Stimulated activated memory B cell treated with anti-CD40 and anti-IgM and Interleukin-4, amounts not matched to agents 10 μg/mL and 1 μg/mL and 100 μg/mL, for 72 hours (primary cell): ENCODE measurements at regions not wholly inside any gene's neighbourhood (a gene's known extent, or its start where the extent isn't known, plus 50 kb on each side); places are given as distances from the start of the nearest gene placed in this dataset.

Source experiments
- ATAC-seq: fragments of 150-1000 bp; cut with Tn5 transposase; 2 replicates; pipeline ENCODE4 v1.10.0; 2021
- H3K27ac Mint-ChIP-seq: one replicate; pipeline ENCODE4 v1.8.0; 2022; ENCODE audit warnings: mild to moderate bottlenecking, mixed read lengths
- H3K27me3 Mint-ChIP-seq: one replicate; pipeline ENCODE4 v1.8.0; 2022; ENCODE audit warnings: mixed read lengths
- H3K36me3 Mint-ChIP-seq: one replicate; pipeline ENCODE4 v1.8.0; 2022; ENCODE audit warnings: mixed read lengths
- H3K4me1 Mint-ChIP-seq: one replicate; pipeline ENCODE4 v1.8.0; 2022; ENCODE audit warnings: mixed read lengths
- H3K4me3 Mint-ChIP-seq: one replicate; pipeline ENCODE4 v1.8.0; 2022; ENCODE audit warnings: mild to moderate bottlenecking, moderate library complexity, mixed read lengths
- H3K9me3 Mint-ChIP-seq: one replicate; pipeline ENCODE4 v1.8.0; 2022; ENCODE audit warnings: mixed read lengths

GRCh38 chr20:19090332-19090731 lies 122.1 kb upstream of the SLC24A3 start:
- H3K4me1 Mint-ChIP-seq = no peaks in the 10 kb centered on the region
- H3K36me3 Mint-ChIP-seq = no peaks in the 10 kb centered on the region
- no peak overlapping the region for H3K27ac Mint-ChIP-seq
- H3K9me3 Mint-ChIP-seq = no peaks in the 10 kb centered on the region
- no peaks in the 10 kb centered on the region for H3K27me3 Mint-ChIP-seq
- H3K4me3 Mint-ChIP-seq = no peak overlapping the region
- no peak for ATAC-seq

DNA sequence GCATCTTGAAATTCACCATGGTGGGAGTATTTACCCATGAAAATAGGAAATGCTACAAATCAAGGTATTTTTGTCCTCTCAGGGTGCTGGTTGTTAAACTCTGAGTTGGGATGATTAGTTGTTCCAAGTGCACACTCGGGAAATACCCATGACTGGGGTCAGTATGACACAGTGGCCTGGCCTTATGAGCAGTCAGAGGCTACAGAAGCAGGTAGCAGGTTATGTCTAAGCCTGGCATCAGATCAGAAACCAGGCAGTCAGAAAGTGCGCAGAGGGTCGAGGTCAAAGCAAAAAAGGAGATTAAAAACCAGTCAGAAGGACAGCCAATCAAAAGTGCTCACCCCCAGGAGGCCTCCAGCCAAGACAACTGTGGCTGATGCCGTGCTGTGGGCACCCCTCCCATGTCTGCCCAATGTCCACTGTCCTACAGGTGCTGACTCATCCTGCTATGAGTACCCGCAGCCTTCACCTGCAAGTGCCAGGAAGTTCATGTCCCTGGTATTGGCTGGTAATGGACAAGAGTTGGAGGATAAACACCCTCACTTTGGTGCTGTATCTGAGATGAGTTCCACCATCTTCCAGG lies 117.4 kb upstream of the SLC24A3 start:
- Mint-ChIP-seq H3K27me3 (no peaks in the 10 kb centered on the region), H3K9me3 (no peaks in the 10 kb centered on the region), H3K4me1 (no peaks in the 10 kb centered on the region), H3K27ac (no peak overlapping the region), H3K4me3 (no peak overlapping the region), H3K36me3 (no peaks in the 10 kb centered on the region)
- no peak for ATAC-seq

- Mint-ChIP-seq H3K27me3 (no peaks in the 10 kb centered on the region), H3K4me3 (no peak overlapping the region), H3K27ac (no peak overlapping the region), H3K36me3 (no peaks in the 10 kb centered on the region), H3K4me1 (no peaks in the 10 kb centered on the region), H3K9me3 (no peaks in the 10 kb centered on the region)
- ATAC-seq = no peak
Observed at GRCh38 chr20:19095762-19096161, 116.7 kb upstream of the SLC24A3 start.

DNA sequence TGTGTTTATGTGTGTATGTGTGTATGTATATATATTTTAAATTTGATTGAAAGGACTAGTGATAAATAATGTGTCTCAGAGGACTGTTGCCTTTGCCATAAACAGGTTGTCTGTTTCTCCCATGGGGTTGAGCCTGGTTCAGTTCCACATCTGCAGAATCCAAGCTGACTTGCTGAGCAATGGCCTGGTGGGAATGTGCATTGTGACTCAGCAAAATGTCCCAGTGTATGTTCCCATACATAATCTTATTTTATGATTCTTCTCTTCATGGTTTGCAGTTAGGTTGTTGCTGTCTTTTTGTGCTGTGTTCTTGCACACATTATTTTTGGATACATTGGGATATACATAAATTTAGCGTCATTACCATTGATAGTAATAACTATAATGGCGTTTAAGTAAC lies 115.6 kb upstream of the SLC24A3 start:
- H3K27me3 Mint-ChIP-seq = no peaks in the 10 kb centered on the region
- H3K36me3 Mint-ChIP-seq = no peaks in the 10 kb centered on the region
- no peaks in the 10 kb centered on the region for H3K9me3 Mint-ChIP-seq
- H3K4me3 Mint-ChIP-seq = no peak overlapping the region
- no peak overlapping the region for H3K27ac Mint-ChIP-seq
- H3K4me1 Mint-ChIP-seq = no peaks in the 10 kb centered on the region
- ATAC-seq = no peak

GRCh38 chr20:19098117-19098516 lies 114.3 kb upstream of the SLC24A3 start:
- H3K27ac Mint-ChIP-seq = no peak overlapping the region
- no peaks in the 10 kb centered on the region for H3K27me3 Mint-ChIP-seq
- H3K4me3 Mint-ChIP-seq = no peak overlapping the region
- H3K9me3 Mint-ChIP-seq = no peaks in the 10 kb centered on the region
- H3K4me1 Mint-ChIP-seq = no peaks in the 10 kb centered on the region
- no peak for ATAC-seq
- H3K36me3 Mint-ChIP-seq = no peaks in the 10 kb centered on the region

DNA sequence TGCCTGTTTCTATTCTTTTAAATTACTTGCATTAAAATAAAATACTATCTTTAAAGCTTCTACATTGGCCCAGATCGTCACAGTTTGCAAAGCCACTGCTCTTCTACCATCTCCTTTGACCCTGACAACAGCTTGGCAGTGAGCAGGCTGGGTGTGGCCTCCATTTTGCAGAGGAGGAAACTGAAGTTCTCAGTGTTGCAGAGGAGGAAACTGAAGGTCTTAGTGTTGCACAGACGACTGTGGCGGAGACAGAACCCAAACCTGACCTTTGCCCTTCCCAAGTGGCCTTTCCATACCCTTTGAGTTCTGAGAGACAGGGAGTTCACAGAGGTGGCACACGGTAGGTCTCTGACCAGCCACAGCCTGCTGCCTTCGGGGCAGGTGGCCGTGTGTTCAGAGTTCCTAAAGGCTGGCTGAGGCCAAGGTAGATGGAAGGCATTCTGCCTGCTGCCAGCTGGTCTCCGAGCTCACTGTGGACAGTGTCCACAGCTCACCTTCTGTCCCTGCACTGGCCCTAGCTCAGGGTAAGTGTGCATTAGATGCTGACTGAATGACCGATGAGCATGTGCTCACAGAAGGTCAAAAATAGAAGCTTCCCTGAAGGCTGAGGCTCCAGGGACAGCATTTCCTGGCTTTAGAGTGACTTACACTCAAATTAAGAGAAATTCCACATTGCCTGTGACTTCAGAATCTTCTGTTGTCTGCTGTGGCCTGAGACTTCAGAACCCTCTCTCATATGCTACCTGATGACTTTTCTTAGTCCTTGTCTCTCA lies 113.5 kb upstream of the SLC24A3 start:
- Mint-ChIP-seq H3K4me3 (no peak overlapping the region), H3K4me1 (no peaks in the 10 kb centered on the region), H3K27ac (no peak overlapping the region), H3K27me3 (no peaks in the 10 kb centered on the region), H3K36me3 (no peaks in the 10 kb centered on the region), H3K9me3 (no peaks in the 10 kb centered on the region)
- ATAC-seq = no peak

DNA sequence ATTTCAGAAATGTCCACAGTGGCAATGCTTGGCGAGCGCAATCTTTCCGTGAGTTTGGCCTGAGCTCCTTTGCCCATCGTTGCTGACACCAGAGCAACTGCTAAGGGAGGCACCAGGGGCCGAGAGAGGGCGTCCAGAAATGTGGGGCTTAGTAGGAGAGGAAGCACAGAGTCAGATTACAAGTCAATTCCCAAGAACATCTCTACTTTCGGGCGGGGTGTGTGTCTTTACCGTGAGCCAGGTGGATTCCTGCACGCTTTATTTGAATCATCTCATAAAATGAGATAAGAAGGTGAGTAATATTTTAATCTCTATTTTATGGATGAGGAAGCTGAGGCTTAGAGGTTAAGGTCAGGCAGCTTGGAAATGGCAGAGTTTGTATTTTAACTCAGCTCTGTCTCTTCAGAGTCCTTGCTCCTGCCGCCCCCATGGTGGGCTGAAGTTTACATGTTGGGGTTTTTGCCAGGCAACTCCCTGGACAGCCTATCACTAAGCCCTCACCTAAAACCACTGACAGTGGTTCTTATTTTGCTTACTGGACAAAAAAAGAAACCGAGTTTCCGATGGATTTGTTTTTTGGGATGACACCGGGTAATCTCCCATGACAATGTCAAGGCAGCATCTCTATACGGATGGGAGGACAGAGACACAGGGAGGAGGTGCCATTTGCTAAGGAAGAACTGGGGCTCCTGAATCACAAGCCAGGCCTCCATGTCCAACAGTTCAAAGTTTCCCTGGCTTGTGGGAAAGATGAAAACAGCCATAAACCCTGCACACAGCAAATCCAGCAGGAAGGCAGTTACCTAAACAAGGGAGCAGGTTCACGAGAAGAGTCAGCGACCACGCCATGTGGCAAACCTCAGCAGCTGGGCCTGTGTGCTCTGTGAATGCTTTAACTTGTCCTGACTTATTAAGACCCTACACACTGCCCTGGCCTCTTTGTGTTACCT lies 112.6 kb upstream of the SLC24A3 start:
- Mint-ChIP-seq H3K27me3 (no peaks in the 10 kb centered on the region), H3K4me3 (no peak overlapping the region)

GRCh38 chr20:19100975-19101374 lies 111.5 kb upstream of the SLC24A3 start:
- H3K36me3 Mint-ChIP-seq = no peaks in the 10 kb centered on the region
- H3K27me3 Mint-ChIP-seq = no peaks in the 10 kb centered on the region
- no peak overlapping the region for H3K27ac Mint-ChIP-seq
- ATAC-seq = no peak
- H3K4me1 Mint-ChIP-seq = no peaks in the 10 kb centered on the region
- H3K4me3 Mint-ChIP-seq = no peak overlapping the region
- no peaks in the 10 kb centered on the region for H3K9me3 Mint-ChIP-seq

More for the DNA sequence above, 112.6 kb upstream of the SLC24A3 start:
- Mint-ChIP-seq H3K9me3 (no peaks in the 10 kb centered on the region), H3K27ac (no peak overlapping the region), H3K36me3 (no peaks in the 10 kb centered on the region), H3K4me1 (no peaks in the 10 kb centered on the region)
- no peak for ATAC-seq

DNA sequence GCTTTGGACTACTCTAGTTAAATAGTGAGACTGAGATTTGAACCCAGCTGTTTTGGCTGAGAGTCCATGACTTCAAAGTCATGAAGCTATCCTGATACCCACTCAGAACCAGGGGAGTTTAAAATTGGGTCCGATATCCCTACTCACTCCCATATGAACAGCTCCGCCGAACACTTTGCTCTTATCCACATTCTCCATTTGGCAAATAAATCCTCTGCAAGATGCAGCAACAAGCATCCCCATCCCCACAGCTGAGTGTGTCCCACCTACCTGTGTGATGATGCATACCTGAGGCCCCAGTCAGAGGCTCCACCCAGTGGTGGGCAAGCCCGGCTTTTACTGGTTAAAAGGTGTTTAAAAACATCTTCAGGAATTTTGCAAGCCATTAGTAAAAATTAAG lies 108.3 kb upstream of the SLC24A3 start:
- Mint-ChIP-seq H3K27me3 (no peaks in the 10 kb centered on the region), H3K4me1 (no peaks in the 10 kb centered on the region), H3K27ac (no peak overlapping the region), H3K9me3 (no peaks in the 10 kb centered on the region), H3K4me3 (no peak overlapping the region), H3K36me3 (no peaks in the 10 kb centered on the region)
- ATAC-seq = no peak

DNA sequence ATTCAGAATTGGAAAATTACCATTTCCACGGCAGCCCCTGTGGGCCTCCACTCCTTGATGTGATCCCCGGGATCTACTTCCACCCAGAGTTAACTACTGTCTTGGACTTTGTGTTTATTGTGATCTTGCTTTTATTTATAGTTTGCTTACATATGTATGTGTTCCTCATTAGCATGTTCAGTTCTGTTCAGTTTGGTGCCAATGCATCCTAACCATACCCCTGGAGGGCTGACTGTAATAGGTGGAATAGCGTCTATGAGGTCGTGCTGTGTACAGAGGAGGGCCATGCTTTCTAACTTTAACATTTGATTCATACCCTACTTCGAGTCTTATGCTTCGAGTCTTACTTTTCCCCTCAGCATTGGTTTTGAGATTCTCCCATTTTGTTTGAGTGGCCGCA lies 104.3 kb upstream of the SLC24A3 start:
- Mint-ChIP-seq H3K4me3 (no peak overlapping the region), H3K4me1 (no peaks in the 10 kb centered on the region)
- no peak for ATAC-seq

GRCh38 chr20:19110285-19110684 lies 102.2 kb upstream of the SLC24A3 start:
- H3K27ac Mint-ChIP-seq = no peak overlapping the region
- no peaks in the 10 kb centered on the region for H3K4me1 Mint-ChIP-seq
- no peaks in the 10 kb centered on the region for H3K36me3 Mint-ChIP-seq
- H3K9me3 Mint-ChIP-seq = no peaks in the 10 kb centered on the region
- H3K4me3 Mint-ChIP-seq = no peak overlapping the region
- no peaks in the 10 kb centered on the region for H3K27me3 Mint-ChIP-seq
- ATAC-seq = no peak

More for the DNA sequence above, 104.3 kb upstream of the SLC24A3 start:
- Mint-ChIP-seq H3K27ac (no peak overlapping the region), H3K27me3 (no peaks in the 10 kb centered on the region), H3K36me3 (no peaks in the 10 kb centered on the region), H3K9me3 (no peaks in the 10 kb centered on the region)

- Mint-ChIP-seq H3K27me3 (no peaks in the 10 kb centered on the region), H3K4me1 (no peaks in the 10 kb centered on the region), H3K36me3 (no peaks in the 10 kb centered on the region), H3K9me3 (no peaks in the 10 kb centered on the region), H3K4me3 (no peak overlapping the region), H3K27ac (no peak overlapping the region)
- ATAC-seq = no peak
Observed at GRCh38 chr20:19110881-19111460, 101.5 kb upstream of the SLC24A3 start.

DNA sequence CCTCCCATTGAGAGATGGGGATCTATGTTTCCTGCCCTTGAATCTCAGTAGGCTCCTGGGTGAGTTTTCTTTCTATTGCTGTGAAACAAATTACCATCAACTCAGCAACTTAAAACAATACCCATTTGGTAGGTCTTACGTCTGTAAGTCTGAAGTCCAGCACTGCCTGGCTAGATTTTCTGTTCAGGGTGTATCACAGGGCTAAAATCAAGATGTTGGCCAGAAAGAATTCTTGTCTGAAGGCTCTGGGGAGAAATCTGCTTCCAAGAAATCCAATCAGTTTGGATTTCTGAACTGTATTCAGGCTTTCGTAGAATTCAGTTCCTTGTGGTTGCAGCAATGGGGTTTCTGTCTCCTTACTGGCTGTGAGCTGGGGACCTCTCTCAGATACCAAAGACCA lies 99.6 kb upstream of the SLC24A3 start:
- Mint-ChIP-seq H3K27ac (no peak overlapping the region), H3K4me3 (no peak overlapping the region), H3K4me1 (no peaks in the 10 kb centered on the region), H3K9me3 (peaks cover 3% of the 10 kb centered on the region), H3K36me3 (no peaks in the 10 kb centered on the region), H3K27me3 (no peaks in the 10 kb centered on the region)
- no peak for ATAC-seq

- no peaks in the 10 kb centered on the region for H3K27me3 Mint-ChIP-seq
- H3K36me3 Mint-ChIP-seq = no peaks in the 10 kb centered on the region
- H3K4me3 Mint-ChIP-seq = no peak overlapping the region
- no peak overlapping the region for H3K27ac Mint-ChIP-seq
- no peak for ATAC-seq
- peaks cover 3% of the 10 kb centered on the region for H3K9me3 Mint-ChIP-seq
- H3K4me1 Mint-ChIP-seq = no peaks in the 10 kb centered on the region
Observed at GRCh38 chr20:19113343-19113930, 99.0 kb upstream of the SLC24A3 start.

DNA sequence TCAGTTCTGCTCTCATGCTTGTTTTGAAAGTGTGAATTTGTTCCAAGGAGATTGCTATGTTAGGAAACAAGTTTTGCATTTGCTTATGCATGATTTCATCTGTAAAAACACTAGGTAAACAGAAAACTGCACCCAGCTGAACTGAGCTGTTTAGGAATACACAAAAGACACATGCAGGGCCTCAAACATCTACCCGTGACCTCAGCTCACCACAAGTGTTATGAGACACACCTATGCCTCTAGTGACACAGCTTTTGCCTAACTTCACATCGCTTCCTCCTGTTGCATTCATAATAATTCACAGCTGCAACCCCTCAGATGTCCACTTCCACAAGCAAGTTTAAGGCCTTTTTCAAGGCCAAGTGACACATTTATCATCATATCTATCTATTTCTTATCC lies 98.0 kb upstream of the SLC24A3 start:
- Mint-ChIP-seq H3K27ac (no peak overlapping the region), H3K9me3 (peaks cover 3% of the 10 kb centered on the region), H3K36me3 (no peaks in the 10 kb centered on the region), H3K27me3 (no peaks in the 10 kb centered on the region), H3K4me1 (no peaks in the 10 kb centered on the region), H3K4me3 (no peak overlapping the region)
- ATAC-seq = no peak
